Left lobe of liver (tissue), 2 donors: ENCODE measurements at regions not wholly inside any gene's neighbourhood (a gene's known extent, or its start where the extent isn't known, plus 50 kb on each side); places are given as distances from the start of the nearest gene placed in this dataset.

Source experiments
- ATAC-seq: fragments of 200-7000 bp; cut with Tn5 transposase; one replicate; pipeline ENCODE4 v1.9.1; 2020; ENCODE audit warnings: mild to moderate bottlenecking, moderate library complexity
- DNase-seq: peaks from one replicate; pipeline ENCODE4 v3.0.0-alpha.2; 2020; ENCODE audit warnings: low spot score
- donor health status: DM: no; HTN: no; CAD: no; lungs with moderate emphysema.
- donor health status: DM: no; HTN: yes; CAD: no.

GRCh38 chr16:87070657-87071056 is 246.5 kb downstream of the C16orf95 start:
- ATAC-seq (no peak), DNase-seq (no peak)

- DNase-seq = peak; percentile 16
- ATAC-seq = no peak
Observed at GRCh38 chr16:87072101-87072500, 245.1 kb downstream of the C16orf95 start.

GRCh38 chr16:87074641-87075318 is 242.4 kb downstream of the C16orf95 start:
- ATAC-seq (no peak), DNase-seq (peak; percentile 22)

- DNase-seq (peak; percentile 19), ATAC-seq (no peak)
Observed at GRCh38 chr16:87075319-87075860, 241.8 kb downstream of the C16orf95 start.

- ATAC-seq (no peak), DNase-seq (peak; percentile 16)
Observed at GRCh38 chr16:87076331-87076949, 240.8 kb downstream of the C16orf95 start.

- ATAC-seq = peak; percentile 87
- peak; percentile 56 for DNase-seq
Observed at GRCh38 chr16:87076950-87077749, 240.0 kb downstream of the C16orf95 start.

GRCh38 chr16:87077750-87078127 is 239.5 kb downstream of the C16orf95 start:
- ATAC-seq (no peak), DNase-seq (peak; percentile 16)

GRCh38 chr16:87080571-87081167 is 236.5 kb downstream of the C16orf95 start:
- DNase-seq = no peak
- ATAC-seq = no peak

GRCh38 chr16:87085441-87085840 is 231.8 kb downstream of the C16orf95 start:
- ATAC-seq = no peak

GRCh38 chr16:87086156-87086555 is 231.0 kb downstream of the C16orf95 start:
- ATAC-seq (no peak), DNase-seq (no peak)

More at GRCh38 chr16:87085441-87085840, 231.8 kb downstream of the C16orf95 start:
- DNase-seq = no peak

GRCh38 chr16:87086575-87086974 is 230.6 kb downstream of the C16orf95 start:
- ATAC-seq = no peak

GRCh38 chr16:87092958-87093357 is 224.2 kb downstream of the C16orf95 start:
- DNase-seq = no peak

More at GRCh38 chr16:87086575-87086974, 230.6 kb downstream of the C16orf95 start:
- peak; percentile 7 for DNase-seq

GRCh38 chr16:87093804-87094555 is 223.2 kb downstream of the C16orf95 start:
- ATAC-seq (no peak), DNase-seq (no peak)

More at GRCh38 chr16:87092958-87093357, 224.2 kb downstream of the C16orf95 start:
- no peak for ATAC-seq

GRCh38 chr16:87094556-87094865 is 222.7 kb downstream of the C16orf95 start:
- no peak for ATAC-seq
- no peak for DNase-seq

- DNase-seq (no peak), ATAC-seq (no peak)
Observed at GRCh38 chr16:87095271-87095670, 221.9 kb downstream of the C16orf95 start.

GRCh38 chr16:87096746-87097333 is 220.4 kb downstream of the C16orf95 start:
- no peak for ATAC-seq
- DNase-seq = no peak

- ATAC-seq = no peak
Observed at GRCh38 chr16:87098361-87098760, 218.8 kb downstream of the C16orf95 start.

GRCh38 chr16:87098976-87099720 is 218.0 kb downstream of the C16orf95 start:
- ATAC-seq (no peak), DNase-seq (no peak)

More at GRCh38 chr16:87098361-87098760, 218.8 kb downstream of the C16orf95 start:
- DNase-seq = no peak
